ENCODE measurements at regions not wholly inside any gene's neighbourhood (a gene's known extent, or its start where the extent isn't known, plus 50 kb on each side); places are given as distances from the start of the nearest gene placed in this dataset.

DNA sequence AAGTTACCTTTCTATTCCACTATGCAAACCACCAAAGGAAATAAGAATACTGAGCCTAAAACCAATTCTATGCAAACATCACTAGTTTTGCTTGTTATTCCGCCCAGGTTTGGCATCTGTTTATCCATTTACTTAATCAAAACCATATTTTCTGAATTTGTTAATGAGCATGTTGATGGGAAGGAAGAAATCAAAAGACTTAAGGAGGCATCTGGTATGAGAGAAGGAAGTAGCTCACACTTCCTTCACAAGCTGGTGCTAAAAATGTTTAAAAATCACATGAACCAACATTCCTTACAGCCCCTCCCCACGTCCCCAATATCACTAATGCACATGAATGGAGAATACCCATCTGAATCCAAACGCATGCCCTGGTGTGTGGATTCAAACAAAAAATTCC is 52.0 kb upstream of the PRKAR2B start:
- H3K27ac ChIP-seq (ENCODE audit: low read depth) = no peak overlapping the region
- WGBS = 69% methylated on average over 3 of the region's 3 CpGs
- no peak overlapping the region for H3K4me3 ChIP-seq (ENCODE audit: low read depth, low read length)
- DNase-seq (ENCODE audit: extremely low spot score) = no peak
- no peaks in the 10 kb centered on the region for H3K4me1 ChIP-seq (ENCODE audit: insufficient read depth)
- H3K36me3 ChIP-seq (ENCODE audit: insufficient read depth) = no peaks in the 10 kb centered on the region
